WTC11 (cell line): ENCODE measurements at regions not wholly inside any gene's neighbourhood (a gene's known extent, or its start where the extent isn't known, plus 50 kb on each side); places are given as distances from the start of the nearest gene placed in this dataset.

Source experiments
- ATAC-seq: fragments of 200-7000 bp; cut with Tn5 transposase; 2 replicates; pipeline ENCODE4 v1.10.0; 2021; ENCODE audit warnings: mild to moderate bottlenecking, moderate library complexity
- CTCF ChIA-PET: fragments of 300-600 bp; sonication (Branson Sonifier 250); formaldehyde crosslinking; loops from one replicate; lab custom pipeline; 2021; ENCODE audit warnings: antibody characterized with exemption; lab: Charles Lee
- POLR2A ChIA-PET: fragments of 350-600 bp; sonication (Branson Sonifier 250); formaldehyde crosslinking; loops from one replicate; lab custom pipeline; 2021; ENCODE audit warnings: antibody characterized with exemption; lab: Charles Lee
- DNase-seq: peaks from one replicate; pipeline ENCODE4 v3.0.0; 2021; ENCODE audit warnings: low spot score
- H3K27ac Mint-ChIP-seq: 2 replicates; pipeline ENCODE4 v1.8.0; 2021; ENCODE audit warnings: mixed read lengths
- H3K27me3 Mint-ChIP-seq: 2 replicates; pipeline ENCODE4 v1.8.0; 2021; ENCODE audit warnings: low read depth, mild to moderate bottlenecking, moderate library complexity, mixed read lengths
- H3K36me3 Mint-ChIP-seq: 2 replicates; pipeline ENCODE4 v1.8.0; 2021; ENCODE audit warnings: mixed read lengths
- H3K4me1 Mint-ChIP-seq: 2 replicates; pipeline ENCODE4 v1.8.0; 2022; ENCODE audit warnings: mixed read lengths
- H3K4me3 Mint-ChIP-seq: 2 replicates; pipeline ENCODE4 v1.8.0; 2021; ENCODE audit warnings: mild to moderate bottlenecking, moderate library complexity, mixed read lengths
- H3K9me3 Mint-ChIP-seq: 2 replicates; pipeline ENCODE4 v1.8.0; 2021; ENCODE audit warnings: mixed read lengths
- AR ChIP-seq: fragments of 250-450 bp; sonication (Bioruptor Pico); IDR thresholded peaks from 2 replicates; pipeline ENCODE4 v1.9.0; 2021; ENCODE audit warnings: mild to moderate bottlenecking
- CDX4 ChIP-seq: fragments of 250-450 bp; sonication (Bioruptor Pico); IDR thresholded peaks from 2 replicates; pipeline ENCODE4 v1.9.0; 2021; ENCODE audit warnings: moderate library complexity, mild to moderate bottlenecking, inconsistent platforms, borderline replicate concordance
- E2F4 ChIP-seq: sonication (generic); formaldehyde crosslinking; IDR thresholded peaks from 2 replicates; pipeline ENCODE4 v1.8.1; 2022; ENCODE audit warnings: low read depth, mild to moderate bottlenecking, moderate library complexity, missing genetic modification reagents, borderline replicate concordance
- EMX1 ChIP-seq: fragments of 250-450 bp; sonication (Bioruptor Pico); IDR thresholded peaks from 2 replicates; pipeline ENCODE4 v1.8.0; 2021; ENCODE audit warnings: mild to moderate bottlenecking
- ESRRA ChIP-seq: sonication (generic); formaldehyde crosslinking; IDR thresholded peaks from 2 replicates; pipeline ENCODE4 v1.8.1; 2022; ENCODE audit warnings: mild to moderate bottlenecking, missing genetic modification reagents, borderline replicate concordance
- FOXK1 ChIP-seq: sonication (generic); formaldehyde crosslinking; IDR thresholded peaks from 2 replicates; pipeline ENCODE4 v1.8.0; 2022; ENCODE audit warnings: mild to moderate bottlenecking, moderate library complexity, missing genetic modification reagents
- FOXP4 ChIP-seq: sonication (generic); formaldehyde crosslinking; IDR thresholded peaks from 2 replicates; pipeline ENCODE4 v1.8.0; 2022; ENCODE audit warnings: mild to moderate bottlenecking, missing genetic modification reagents
- GTF2I ChIP-seq: fragments of 250-450 bp; sonication (Bioruptor Pico); conservative IDR thresholded peaks from 2 replicates; pipeline ENCODE4 v1.4.0; 2021; ENCODE audit warnings: mild to moderate bottlenecking
- HMGA2 ChIP-seq: fragments of 250-450 bp; sonication (Bioruptor Pico); IDR thresholded peaks from 2 replicates; pipeline ENCODE4 v1.4.0; 2021; ENCODE audit warnings: mild to moderate bottlenecking, moderate library complexity
- HMGXB4 ChIP-seq: sonication (generic); formaldehyde crosslinking; IDR thresholded peaks from 2 replicates; pipeline ENCODE4 v1.8.1; 2023; ENCODE audit warnings: mild to moderate bottlenecking, moderate library complexity, missing genetic modification reagents
- MXD4 ChIP-seq: fragments of 250-450 bp; sonication (Bioruptor Pico); IDR thresholded peaks from 2 replicates; pipeline ENCODE4 v1.8.0; 2021; ENCODE audit warnings: mild to moderate bottlenecking, moderate library complexity, borderline replicate concordance
- MYBL2 ChIP-seq: sonication (generic); formaldehyde crosslinking; IDR thresholded peaks from 2 replicates; pipeline ENCODE4 v1.8.1; 2023; ENCODE audit warnings: mild to moderate bottlenecking, moderate library complexity, missing genetic modification reagents
- OVOL2 ChIP-seq: fragments of 250-450 bp; sonication (Bioruptor Pico); IDR thresholded peaks from 2 replicates; pipeline ENCODE4 v1.9.0; 2021; ENCODE audit warnings: mild to moderate bottlenecking, borderline replicate concordance
- PREB ChIP-seq: sonication (generic); formaldehyde crosslinking; IDR thresholded peaks from 2 replicates; pipeline ENCODE4 v1.8.1; 2022; ENCODE audit warnings: mild to moderate bottlenecking, missing genetic modification reagents, moderate library complexity, borderline replicate concordance
- RORB ChIP-seq: fragments of 250-450 bp; sonication (Bioruptor Pico); IDR thresholded peaks from 2 replicates; pipeline ENCODE4 v1.9.0; 2021; ENCODE audit warnings: mild to moderate bottlenecking
- SMAD3 ChIP-seq: sonication (generic); formaldehyde crosslinking; IDR thresholded peaks from 2 replicates; pipeline ENCODE4 v1.8.0; 2022; ENCODE audit warnings: missing genetic modification reagents, mild to moderate bottlenecking, borderline replicate concordance
- ZMAT4 ChIP-seq: fragments of 250-450 bp; sonication (Bioruptor Pico); IDR thresholded peaks from 2 replicates; pipeline ENCODE4 v1.9.0; 2021; ENCODE audit warnings: mild to moderate bottlenecking
- ZNF138 ChIP-seq: sonication (generic); formaldehyde crosslinking; conservative IDR thresholded peaks from 2 replicates; pipeline ENCODE4 v1.8.1; 2022; ENCODE audit warnings: mild to moderate bottlenecking, moderate library complexity, missing genetic modification reagents
- ZNF263 ChIP-seq: sonication (generic); formaldehyde crosslinking; IDR thresholded peaks from 2 replicates; pipeline ENCODE4 v1.8.1; 2022; ENCODE audit warnings: low read depth, mild to moderate bottlenecking, moderate library complexity, missing genetic modification reagents
- ZNF396 ChIP-seq: fragments of 250-450 bp; sonication (Bioruptor Pico); IDR thresholded peaks from 2 replicates; pipeline ENCODE4 v1.8.0; 2021; ENCODE audit warnings: mild to moderate bottlenecking, moderate library complexity, borderline replicate concordance
- ZNF671 ChIP-seq: fragments of 250-450 bp; sonication (Bioruptor Pico); IDR thresholded peaks from 2 replicates; pipeline ENCODE4 v1.8.0; 2021; ENCODE audit warnings: mild to moderate bottlenecking

- no peak for TF ChIP-seq SMAD3 (CRISPR knock-in tag)
- TF ChIP-seq, all 79 proteins: peak for 0
Observed at GRCh38 chr3:193929373-193929772, 206.6 kb upstream of the HES1 start (continued).

GRCh38 chr3:193929921-193930646 is 205.9 kb upstream of the HES1 start:
- ChIA-PET CTCF (interaction anchor here (0.6 to 1.6 kb wide), 2 partner anchors 128 to 386 kb away, joined by 3 to 7 read pairs; no protein-coding TSS in a partner anchor), POLR2A (no interaction called here)
- TF ChIP-seq E2F4 (CRISPR knock-in tag) (no peak), OVOL2 (no peak), HMGA2 (CRISPR knock-in tag) (no peak), GTF2I (CRISPR knock-in tag) (no peak), ESRRA (CRISPR knock-in tag) (no peak), RORB (CRISPR knock-in tag) (no peak), ZNF138 (CRISPR knock-in tag) (no peak), PREB (no peak), ZNF671 (no peak), HMGXB4 (CRISPR knock-in tag) (no peak), FOXK1 (CRISPR knock-in tag) (no peak), EMX1 (CRISPR knock-in tag) (no peak), CDX4 (no peak), FOXP4 (no peak), ZMAT4 (no peak), MYBL2 (CRISPR knock-in tag) (no peak), MXD4 (CRISPR knock-in tag) (no peak), ZNF263 (CRISPR knock-in tag) (no peak), AR (CRISPR knock-in tag) (no peak), ZNF396 (CRISPR knock-in tag) (no peak)
- ATAC-seq (no peak), DNase-seq (no peak)
- Mint-ChIP-seq H3K9me3 (peaks cover 16% of the 10 kb centered on the region), H3K4me3 (no peak overlapping the region), H3K4me1 (peaks cover 3% of the 10 kb centered on the region; the same call in 1 of the 2 replicates), H3K27me3 (peaks cover 2% of the 10 kb centered on the region; the same call in 1 of the 2 replicates), H3K27ac (no peak overlapping the region), H3K36me3 (no peaks in the 10 kb centered on the region)
